Spleen (tissue), 11 donors: ENCODE measurements at regions not wholly inside any gene's neighbourhood (a gene's known extent, or its start where the extent isn't known, plus 50 kb on each side); places are given as distances from the start of the nearest gene placed in this dataset.

ENCODE experiments used
- DNase-seq: peaks from one replicate; pipeline ENCODE4 v3.0.0-alpha.2; 2020
- H3K27ac ChIP-seq, 8 donors: fragments of 200-600 bp; sonication (generic) in 7 of 8; 1 replicate in 4 of 8; 2 replicates in 4 of 8; pipeline versions ENCODE4 v1.5.0 to v1.8.0; 2016 to 2021; ENCODE audit warnings: inconsistent platforms in 4 of 8, mild to moderate bottlenecking in 4 of 8, moderate library complexity in 1 of 8
- H3K27me3 ChIP-seq, 7 donors: fragments of 200-600 bp; sonication (generic) in 6 of 7; replicated peaks in 1 of 7; 1 replicate in 4 of 7; 2 replicates in 3 of 7; pipeline versions ENCODE4 v1.5.0 to v1.8.0; 2016 to 2021; ENCODE audit warnings: inconsistent platforms in 3 of 7, mild to moderate bottlenecking in 1 of 7
- H3K36me3 ChIP-seq, 6 donors: fragments of 200-600 bp; sonication (generic) in 5 of 6; 1 replicate in 4 of 6; 2 replicates in 2 of 6; pipeline versions ENCODE4 v1.5.0 to v1.8.0; 2016 to 2021; ENCODE audit warnings: inconsistent platforms in 2 of 6
- H3K4me1 ChIP-seq, 6 donors: fragments of 200-600 bp; sonication (generic) in 5 of 6; 1 replicate in 3 of 6; 2 replicates in 3 of 6; pipeline versions ENCODE4 v1.5.0 to v1.8.0; 2016 to 2021; ENCODE audit warnings: inconsistent platforms in 3 of 6
- H3K4me3 ChIP-seq, 8 donors: fragments of 200-600 bp; sonication (generic) in 7 of 8; 1 replicate in 4 of 8; 2 replicates in 4 of 8; pipeline versions ENCODE4 v1.5.0 to v1.8.0; 2016 to 2021; ENCODE audit warnings: inconsistent platforms in 4 of 8, mild to moderate bottlenecking in 4 of 8, moderate library complexity in 2 of 8
- H3K9me3 ChIP-seq, 8 donors: fragments of 200-600 bp; sonication (generic) in 7 of 8; 1 replicate in 4 of 8; 2 replicates in 4 of 8; pipeline versions ENCODE4 v1.5.0 to v1.8.0; 2016 to 2021; ENCODE audit warnings: inconsistent platforms in 4 of 8
- CTCF ChIP-seq, 11 experiments: fragments of 200-600 bp in 7 of 11; fragments of 450-650 bp in 4 of 11; sonication (generic) in 4 of 11; IDR thresholded peaks in 8 of 11; conservative IDR thresholded peaks in 3 of 11; 1 replicate in 7 of 11; 2 replicates in 4 of 11; pipeline versions ENCODE4 v1.4.0 to v1.8.0; 2016 to 2021; ENCODE audit warnings: antibody characterized with exemption in 11 of 11, inconsistent platforms in 4 of 11, mild to moderate bottlenecking in 1 of 11
- POLR2A ChIP-seq, 3 donors: fragments of 450-650 bp; IDR thresholded peaks; one replicate each; pipeline ENCODE4 v1.5.1; 2017; ENCODE audit warnings: antibody characterized with exemption in 3 of 3, mild to moderate bottlenecking in 1 of 3
- POLR2AphosphoS5 ChIP-seq, 3 donors: sonication (generic); formaldehyde crosslinking; IDR thresholded peaks; one replicate each; pipeline ENCODE4 v1.5.1; 2017; ENCODE audit warnings: antibody characterized with exemption in 3 of 3
- WGBS, 5 donors: extraction: QIAGEN DNeasy Blood & Tissue Kit in 3 of 5; methylation state at CpG; one replicate each; pipeline versions ENCODE4 v1.1.5 to v1.1.7; 2013 to 2018; 5-methylcytosine and 5-hydroxymethylcytosine counted together
- intact Hi-C: fragments of 100-400 bp; cut with DNase I; formaldehyde crosslinking; loops from one replicate; pipeline ENCODE4 v1.15.0; 2023; ENCODE audit warnings: low total_unique reads
- donor health status: healthy with polysubstance abuse.
- donor health status: DM: no; HTN: no; CAD: no; lungs with moderate emphysema.
- donor health status: DM: no; HTN: no; CAD: no.
- donor health status: Bipolar disorder and iron deficiency.
- donor health status: healthy.
- donor health status: DM: no; HTN: no; CAD: no.
- donor health status: DM: yes; HTN: yes; CAD: no.

DNA sequence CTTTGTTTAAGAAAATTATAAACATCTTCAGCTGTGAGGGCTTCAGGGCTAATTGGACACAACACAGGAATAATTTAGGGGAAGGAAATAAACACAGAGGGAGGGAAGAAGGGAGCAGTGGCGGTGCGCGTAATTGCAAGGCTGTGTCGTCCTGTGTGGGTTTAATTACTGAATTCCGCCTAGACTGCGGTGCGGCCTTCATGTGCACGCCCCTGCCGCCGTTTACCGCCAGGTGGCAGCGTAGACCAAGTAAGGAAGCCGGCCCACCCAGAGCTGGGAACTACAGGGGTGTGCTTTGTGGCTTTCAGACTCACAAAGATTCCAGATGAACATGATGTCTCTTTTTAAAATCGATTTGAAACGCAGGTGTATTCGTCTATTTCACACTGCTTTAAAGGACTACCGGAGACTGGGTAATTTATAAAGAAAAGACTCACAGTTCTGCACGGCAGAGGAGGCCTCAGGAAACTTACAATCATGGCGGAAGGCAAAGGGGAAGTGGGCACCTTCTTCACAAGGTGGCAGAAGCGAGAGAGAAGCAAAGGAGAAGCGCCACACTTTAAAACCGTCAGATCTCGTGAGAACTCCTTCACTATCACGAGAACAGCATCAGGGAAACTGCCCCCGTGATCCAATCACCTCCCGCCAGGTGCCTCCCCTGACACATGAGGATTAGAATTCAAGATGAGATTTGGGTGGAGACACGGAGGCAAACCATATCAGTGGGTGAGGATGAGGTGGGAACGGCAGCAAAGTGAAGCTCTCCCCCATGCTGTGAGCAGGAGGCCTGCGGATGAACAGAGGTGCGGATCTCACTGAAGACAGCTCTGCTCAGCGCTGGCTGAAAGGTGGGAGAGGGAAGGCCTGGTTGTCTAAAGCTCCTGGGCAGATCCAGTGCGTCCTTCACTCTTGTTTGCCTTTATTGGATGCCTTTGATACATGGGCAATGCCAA lies 222.0 kb upstream of the PDE10A start:
- peak; percentile 89 for DNase-seq
- TF ChIP-seq POLR2AphosphoS5 (IDR thresholded peaks at IDR 0.05) (peak in 1 of 3 donors; percentile 36), CTCF (IDR thresholded peaks at IDR 0.05 in 8 of 11, conservative IDR thresholded peaks at IDR 0.05 in 3 of 11) (peak; percentile 50 to 91 (median 83)), POLR2A (IDR thresholded peaks at IDR 0.05) (no peak)
- WGBS, 5 donors = 28 to 33% (median 29%) methylated on average over 32 of the region's 32 CpGs
- intact Hi-C loops = loop anchor here (5.0 kb wide), 1 partner anchor 222 kb away; no protein-coding TSS in a partner anchor
- no peaks in the 10 kb centered on the region for H3K36me3 ChIP-seq
- peak overlapping the region in 1 of 8 donors; percentile 25 for H3K4me3 ChIP-seq
- H3K27ac ChIP-seq = no peak overlapping the region
- peaks cover 0 to 9% (median 0%) of the 10 kb centered on the region in 8 donors for H3K9me3 ChIP-seq
- H3K27me3 ChIP-seq = peaks cover 0 to 25% (median 0%) of the 10 kb centered on the region in 7 donors
- peaks cover 0 to 6% (median 0%) of the 10 kb centered on the region in 6 donors for H3K4me1 ChIP-seq

- DNase-seq = no peak
- peaks cover 0 to 9% (median 0%) of the 10 kb centered on the region in 8 donors for H3K9me3 ChIP-seq
- H3K4me1 ChIP-seq = peaks cover 0 to 6% (median 0%) of the 10 kb centered on the region in 6 donors
- intact Hi-C loops = loop anchor here (5.0 kb wide), 1 partner anchor 223 kb away; no protein-coding TSS in a partner anchor
- 65 to 81% (median 80%) methylated on average over 16 of the region's 16 CpGs for WGBS, 5 donors
- H3K27ac ChIP-seq = no peak overlapping the region
- H3K27me3 ChIP-seq = peaks cover 0 to 19% (median 0%) of the 10 kb centered on the region in 7 donors
- no peak for TF ChIP-seq POLR2AphosphoS5 (IDR thresholded peaks at IDR 0.05)
- TF ChIP-seq POLR2A (IDR thresholded peaks at IDR 0.05) = no peak
- no peak for TF ChIP-seq CTCF (IDR thresholded peaks at IDR 0.05 in 8 of 11, conservative IDR thresholded peaks at IDR 0.05 in 3 of 11)
- no peak overlapping the region for H3K4me3 ChIP-seq
- H3K36me3 ChIP-seq = no peaks in the 10 kb centered on the region
Observed at GRCh38 chr6:165883851-165884640, 221.0 kb upstream of the PDE10A start.

GRCh38 chr6:165881806-165882205 lies 218.8 kb upstream of the PDE10A start:
- Histone ChIP-seq H3K4me3 (no peak overlapping the region), H3K9me3 (peaks cover 0 to 5% (median 0%) of the 10 kb centered on the region in 8 donors), H3K4me1 (peaks cover 0 to 6% (median 0%) of the 10 kb centered on the region in 6 donors), H3K27me3 (peaks cover 0 to 23% (median 0%) of the 10 kb centered on the region in 7 donors), H3K36me3 (no peaks in the 10 kb centered on the region), H3K27ac (no peak overlapping the region)
- no peak for DNase-seq
- intact Hi-C loops = loop anchor here (5.0 kb wide), 1 partner anchor 225 kb away; no protein-coding TSS in a partner anchor
- 78 to 87% (median 80%) methylated on average over 9 of the region's 9 CpGs for WGBS, 5 donors
- TF ChIP-seq CTCF (IDR thresholded peaks at IDR 0.05 in 8 of 11, conservative IDR thresholded peaks at IDR 0.05 in 3 of 11) (no peak), POLR2A (IDR thresholded peaks at IDR 0.05) (no peak), POLR2AphosphoS5 (IDR thresholded peaks at IDR 0.05) (no peak)
